Spinal cord (tissue), 9 donors: ENCODE measurements at regions not wholly inside any gene's neighbourhood (a gene's known extent, or its start where the extent isn't known, plus 50 kb on each side); places are given as distances from the start of the nearest gene placed in this dataset.
A peak's percentile ranks its signal among the peaks of the same experiment; 100 is the strongest.

Source experiments
- DNase-seq, 6 donors: peaks; one replicate each; pipeline versions ENCODE4 v3.0.0 to v3.0.0-alpha.2; 2013 to 2015; ENCODE audit warnings: low spot score in 6 of 6, low read depth in 4 of 6
- H3K27ac ChIP-seq: one replicate; pipeline ENCODE4 v1.5.1; 2013; ENCODE audit warnings: low read depth, low read length, control low read depth
- H3K27me3 ChIP-seq: one replicate; pipeline ENCODE4 v1.6.1; 2013; ENCODE audit warnings: low read length; ENCODE audit not compliant: control insufficient read depth, insufficient read depth
- H3K36me3 ChIP-seq: one replicate; pipeline ENCODE4 v1.6.1; 2013; ENCODE audit warnings: low read length; ENCODE audit not compliant: control insufficient read depth, insufficient read depth
- H3K4me1 ChIP-seq: one replicate; pipeline ENCODE4 v1.6.1; 2013; ENCODE audit warnings: low read length; ENCODE audit not compliant: control insufficient read depth, insufficient read depth
- H3K4me3 ChIP-seq: one replicate; pipeline ENCODE4 v1.5.1; 2013; ENCODE audit warnings: low read depth, low read length, control low read depth
- H3K9me3 ChIP-seq: one replicate; pipeline ENCODE4 v1.6.1; 2013; ENCODE audit warnings: low read length; ENCODE audit not compliant: control insufficient read depth, insufficient read depth
- WGBS: methylation state at CpG from one replicate; pipeline ENCODE4 v1.1.5; 2013; ENCODE audit warnings: missing lambda C conversion rate; ENCODE audit not compliant: insufficient coverage; 5-methylcytosine and 5-hydroxymethylcytosine counted together
- donor health status: healthy.

DNA sequence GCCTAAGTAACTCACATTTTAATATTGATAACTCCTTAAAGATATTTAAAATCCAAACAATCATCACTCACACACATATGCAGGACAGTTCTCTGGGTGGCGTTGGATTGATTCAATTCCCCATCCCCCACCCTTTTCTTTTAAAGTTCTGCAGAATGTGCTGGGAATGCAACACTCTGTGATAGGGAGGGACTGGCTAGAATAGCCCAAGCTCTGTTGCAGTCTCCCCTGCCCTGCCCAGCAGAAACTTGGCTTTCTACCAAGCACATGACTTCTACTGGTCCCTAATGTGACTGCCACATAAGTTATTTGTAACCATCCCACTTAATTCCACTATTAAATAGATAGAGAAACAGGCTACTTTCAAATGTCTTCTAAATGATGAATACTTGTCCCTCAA lies 55.2 kb downstream of the TWIST1 start:
- no CpG with 5 or more reads among the region's 1 CpG for WGBS
- no peaks in the 10 kb centered on the region for H3K4me1 ChIP-seq
- H3K27ac ChIP-seq, result no peak overlapping the region
- no peak for DNase-seq
- H3K4me3 ChIP-seq, result no peak overlapping the region
- H3K36me3 ChIP-seq, result no peaks in the 10 kb centered on the region
- H3K9me3 ChIP-seq, result no peaks in the 10 kb centered on the region
- no peaks in the 10 kb centered on the region for H3K27me3 ChIP-seq

DNA sequence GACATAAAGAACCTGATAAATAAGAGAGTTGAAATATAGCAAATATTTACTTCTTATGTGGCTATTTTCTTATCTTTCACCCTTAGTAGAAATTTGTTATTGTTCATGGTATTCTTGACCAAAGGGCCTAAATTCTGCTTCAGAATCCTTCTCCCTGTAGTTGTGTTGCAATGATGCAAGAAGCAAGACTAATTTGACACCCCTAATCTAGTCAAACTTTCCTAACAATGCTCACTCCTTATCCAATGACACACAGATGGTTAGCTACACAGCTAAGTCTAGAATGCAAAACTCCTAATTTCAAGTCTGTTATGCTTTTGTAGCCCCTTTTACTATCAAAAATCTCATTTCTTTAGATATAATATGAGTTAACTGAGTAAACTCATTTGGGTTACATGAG lies 56.1 kb downstream of the TWIST1 start:
- Histone ChIP-seq H3K4me3 (no peak overlapping the region), H3K9me3 (no peaks in the 10 kb centered on the region), H3K36me3 (no peaks in the 10 kb centered on the region), H3K4me1 (no peaks in the 10 kb centered on the region), H3K27me3 (no peaks in the 10 kb centered on the region), H3K27ac (no peak overlapping the region)
- no peak for DNase-seq

DNA sequence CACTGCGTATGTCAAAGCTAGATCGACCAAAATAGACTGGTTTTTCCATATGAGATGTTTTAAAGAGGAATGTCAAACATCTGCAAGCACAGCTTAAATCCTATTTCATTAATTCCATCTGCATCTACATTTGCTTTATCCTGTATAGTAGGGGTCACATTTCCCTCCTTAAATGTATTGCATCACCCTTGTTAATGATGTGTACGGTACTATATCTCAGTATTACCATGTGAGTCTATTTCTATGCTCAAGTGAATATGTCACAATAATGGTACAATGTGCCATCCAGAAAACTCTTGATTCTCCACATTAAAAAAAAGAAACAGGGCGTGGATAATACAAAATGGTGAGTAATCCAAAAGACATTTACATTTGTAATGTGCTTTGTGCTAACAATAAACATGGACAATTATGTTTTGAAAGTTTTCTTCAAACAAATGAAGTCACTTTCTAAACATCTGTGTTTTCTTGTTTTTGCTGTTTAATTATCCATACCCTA lies 56.6 kb downstream of the TWIST1 start:
- Histone ChIP-seq H3K4me3 (no peak overlapping the region), H3K27ac (no peak overlapping the region), H3K4me1 (no peaks in the 10 kb centered on the region), H3K9me3 (no peaks in the 10 kb centered on the region), H3K36me3 (no peaks in the 10 kb centered on the region), H3K27me3 (no peaks in the 10 kb centered on the region)
- no CpG with 5 or more reads among the region's 4 CpGs for WGBS
- DNase-seq, result no peak

DNA sequence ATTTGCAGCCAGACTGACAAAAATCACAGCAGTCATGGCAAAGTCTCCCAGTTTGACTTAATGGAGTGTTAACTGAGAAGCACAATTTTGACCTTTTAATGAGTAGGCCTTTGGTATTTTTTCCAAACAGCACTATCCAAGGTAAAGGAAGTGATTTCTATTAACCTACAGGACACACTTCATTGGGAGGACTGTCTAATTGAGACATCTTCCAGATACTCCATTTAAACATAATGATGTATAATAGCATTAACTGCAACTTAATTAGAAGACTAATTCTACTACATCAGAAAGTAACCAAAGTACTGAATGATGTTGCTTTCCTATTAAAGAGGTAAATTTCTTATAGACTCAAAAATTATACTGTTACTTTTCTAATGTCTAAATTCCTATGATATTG lies 61.1 kb downstream of the TWIST1 start:
- peaks cover 3% of the 10 kb centered on the region for H3K9me3 ChIP-seq
- no peak overlapping the region for H3K27ac ChIP-seq
- H3K4me1 ChIP-seq, result no peaks in the 10 kb centered on the region
- no peak overlapping the region for H3K4me3 ChIP-seq
- H3K27me3 ChIP-seq, result no peaks in the 10 kb centered on the region
- H3K36me3 ChIP-seq, result no peaks in the 10 kb centered on the region
- DNase-seq, result peak in 1 of 6 donors; percentile 10
